ENCODE measurements at regions not wholly inside any gene's neighbourhood (a gene's known extent, or its start where the extent isn't known, plus 50 kb on each side); places are given as distances from the start of the nearest gene placed in this dataset.

- no peak overlapping the region for H3K4me2 ChIP-seq (ENCODE audit: low read length)
- H3F3A ChIP-seq (ENCODE audit: insufficient read depth, low read length, poor library complexity, severe bottlenecking): no peaks in the 10 kb centered on the region
- H2AFZ ChIP-seq (ENCODE audit: low read depth, low read length): no peak overlapping the region
- no peaks in the 10 kb centered on the region for H3K27me3 ChIP-seq (ENCODE audit: insufficient read depth, low read depth, low read length)
- H3K9me3 ChIP-seq (ENCODE audit: low read length): no peaks in the 10 kb centered on the region
- H4K20me1 ChIP-seq (ENCODE audit: insufficient read depth): no peaks in the 10 kb centered on the region
- H3K79me2 ChIP-seq (replicated peaks; ENCODE audit: insufficient read depth, low read length): no peaks in the 10 kb centered on the region
- no peak overlapping the region for H3K27ac ChIP-seq (ENCODE audit: low read length)
- no peaks in the 10 kb centered on the region for H3K36me3 ChIP-seq (ENCODE audit: insufficient read depth, low read length)
- H3K9ac ChIP-seq (ENCODE audit: low read length): no peak overlapping the region
- TF ChIP-seq, protein P1, sequence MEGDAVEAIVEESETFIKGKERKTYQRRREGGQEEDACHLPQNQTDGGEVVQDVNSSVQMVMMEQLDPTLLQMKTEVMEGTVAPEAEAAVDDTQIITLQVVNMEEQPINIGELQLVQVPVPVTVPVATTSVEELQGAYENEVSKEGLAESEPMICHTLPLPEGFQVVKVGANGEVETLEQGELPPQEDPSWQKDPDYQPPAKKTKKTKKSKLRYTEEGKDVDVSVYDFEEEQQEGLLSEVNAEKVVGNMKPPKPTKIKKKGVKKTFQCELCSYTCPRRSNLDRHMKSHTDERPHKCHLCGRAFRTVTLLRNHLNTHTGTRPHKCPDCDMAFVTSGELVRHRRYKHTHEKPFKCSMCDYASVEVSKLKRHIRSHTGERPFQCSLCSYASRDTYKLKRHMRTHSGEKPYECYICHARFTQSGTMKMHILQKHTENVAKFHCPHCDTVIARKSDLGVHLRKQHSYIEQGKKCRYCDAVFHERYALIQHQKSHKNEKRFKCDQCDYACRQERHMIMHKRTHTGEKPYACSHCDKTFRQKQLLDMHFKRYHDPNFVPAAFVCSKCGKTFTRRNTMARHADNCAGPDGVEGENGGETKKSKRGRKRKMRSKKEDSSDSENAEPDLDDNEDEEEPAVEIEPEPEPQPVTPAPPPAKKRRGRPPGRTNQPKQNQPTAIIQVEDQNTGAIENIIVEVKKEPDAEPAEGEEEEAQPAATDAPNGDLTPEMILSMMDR (IDR thresholded peaks at IDR 0.05; ENCODE audit: poor library complexity, severe bottlenecking): no peak
- TF ChIP-seq EZH2 (IDR thresholded peaks at IDR 0.05; ENCODE audit: borderline replicate concordance, insufficient read depth, low read length, poor library complexity, severe bottlenecking) (no peak), SMC3 (conservative IDR thresholded peaks at IDR 0.05; ENCODE audit: poor library complexity) (no peak), EP300 (conservative IDR thresholded peaks at IDR 0.05; ENCODE audit: poor library complexity, severe bottlenecking) (no peak), RAD21 (conservative IDR thresholded peaks at IDR 0.05) (no peak), TAF1 (IDR thresholded peaks at IDR 0.05; ENCODE audit: low read depth) (no peak), POLR2AphosphoS5 (IDR thresholded peaks at IDR 0.05) (no peak), MXI1 (conservative IDR thresholded peaks at IDR 0.05; ENCODE audit: poor library complexity, severe bottlenecking) (no peak)
- TF ChIP-seq, protein P2, sequence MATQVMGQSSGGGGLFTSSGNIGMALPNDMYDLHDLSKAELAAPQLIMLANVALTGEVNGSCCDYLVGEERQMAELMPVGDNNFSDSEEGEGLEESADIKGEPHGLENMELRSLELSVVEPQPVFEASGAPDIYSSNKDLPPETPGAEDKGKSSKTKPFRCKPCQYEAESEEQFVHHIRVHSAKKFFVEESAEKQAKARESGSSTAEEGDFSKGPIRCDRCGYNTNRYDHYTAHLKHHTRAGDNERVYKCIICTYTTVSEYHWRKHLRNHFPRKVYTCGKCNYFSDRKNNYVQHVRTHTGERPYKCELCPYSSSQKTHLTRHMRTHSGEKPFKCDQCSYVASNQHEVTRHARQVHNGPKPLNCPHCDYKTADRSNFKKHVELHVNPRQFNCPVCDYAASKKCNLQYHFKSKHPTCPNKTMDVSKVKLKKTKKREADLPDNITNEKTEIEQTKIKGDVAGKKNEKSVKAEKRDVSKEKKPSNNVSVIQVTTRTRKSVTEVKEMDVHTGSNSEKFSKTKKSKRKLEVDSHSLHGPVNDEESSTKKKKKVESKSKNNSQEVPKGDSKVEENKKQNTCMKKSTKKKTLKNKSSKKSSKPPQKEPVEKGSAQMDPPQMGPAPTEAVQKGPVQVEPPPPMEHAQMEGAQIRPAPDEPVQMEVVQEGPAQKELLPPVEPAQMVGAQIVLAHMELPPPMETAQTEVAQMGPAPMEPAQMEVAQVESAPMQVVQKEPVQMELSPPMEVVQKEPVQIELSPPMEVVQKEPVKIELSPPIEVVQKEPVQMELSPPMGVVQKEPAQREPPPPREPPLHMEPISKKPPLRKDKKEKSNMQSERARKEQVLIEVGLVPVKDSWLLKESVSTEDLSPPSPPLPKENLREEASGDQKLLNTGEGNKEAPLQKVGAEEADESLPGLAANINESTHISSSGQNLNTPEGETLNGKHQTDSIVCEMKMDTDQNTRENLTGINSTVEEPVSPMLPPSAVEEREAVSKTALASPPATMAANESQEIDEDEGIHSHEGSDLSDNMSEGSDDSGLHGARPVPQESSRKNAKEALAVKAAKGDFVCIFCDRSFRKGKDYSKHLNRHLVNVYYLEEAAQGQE (IDR thresholded peaks at IDR 0.05; ENCODE audit: borderline replicate concordance): no peak
- no peak overlapping the region for H3K4me3 ChIP-seq (ENCODE audit: low read length)
- no peaks in the 10 kb centered on the region for H3K9me2 ChIP-seq (ENCODE audit: insufficient read depth, low read length)
These were observed 328.0 kb upstream of the SMIM30 start for GRCh38 chr7:113446391-113446790.

GRCh38 chr7:113444261-113444660, 325.9 kb upstream of the SMIM30 start:
- no peak overlapping the region for H3K4me3 ChIP-seq (ENCODE audit: low read length)
- no peaks in the 10 kb centered on the region for H4K20me1 ChIP-seq (ENCODE audit: insufficient read depth)
- no peak overlapping the region for H2AFZ ChIP-seq (ENCODE audit: low read depth, low read length)
- H3F3A ChIP-seq (ENCODE audit: insufficient read depth, low read length, poor library complexity, severe bottlenecking): no peaks in the 10 kb centered on the region
- H3K9me2 ChIP-seq (ENCODE audit: insufficient read depth, low read length): no peaks in the 10 kb centered on the region
- H3K27me3 ChIP-seq (ENCODE audit: insufficient read depth, low read depth, low read length): no peaks in the 10 kb centered on the region
- H3K9me3 ChIP-seq (ENCODE audit: low read length): no peaks in the 10 kb centered on the region
- TF ChIP-seq, protein P2 (IDR thresholded peaks at IDR 0.05; ENCODE audit: borderline replicate concordance): no peak
- TF ChIP-seq POLR2AphosphoS5 (IDR thresholded peaks at IDR 0.05) (no peak), TAF1 (IDR thresholded peaks at IDR 0.05; ENCODE audit: low read depth) (no peak), MXI1 (conservative IDR thresholded peaks at IDR 0.05; ENCODE audit: poor library complexity, severe bottlenecking) (no peak)
- no peak overlapping the region for H3K27ac ChIP-seq (ENCODE audit: low read length)
- no peak overlapping the region for H3K4me2 ChIP-seq (ENCODE audit: low read length)
- H3K9ac ChIP-seq (ENCODE audit: low read length): no peak overlapping the region
- no peaks in the 10 kb centered on the region for H3K79me2 ChIP-seq (replicated peaks; ENCODE audit: insufficient read depth, low read length)
- H3K36me3 ChIP-seq (ENCODE audit: insufficient read depth, low read length): no peaks in the 10 kb centered on the region
